Colonic mucosa (tissue), 4 donors: ENCODE measurements at regions not wholly inside any gene's neighbourhood (a gene's known extent, or its start where the extent isn't known, plus 50 kb on each side); places are given as distances from the start of the nearest gene placed in this dataset.

Experiments
- DNase-seq: peaks from one replicate; pipeline ENCODE4 v3.0.0-alpha.2; 2020
- H3K27ac ChIP-seq: fragments of 200-600 bp; one replicate; pipeline ENCODE4 v1.8.0; 2021
- H3K27me3 ChIP-seq: fragments of 200-600 bp; one replicate; pipeline ENCODE4 v1.8.0; 2021
- H3K36me3 ChIP-seq: fragments of 200-600 bp; one replicate; pipeline ENCODE4 v1.8.0; 2021
- H3K4me1 ChIP-seq: fragments of 200-600 bp; one replicate; pipeline ENCODE4 v1.8.0; 2021; ENCODE audit warnings: mild to moderate bottlenecking
- H3K4me3 ChIP-seq: fragments of 200-600 bp; one replicate; pipeline ENCODE4 v1.8.0; 2021
- H3K9ac ChIP-seq, 2 donors: one replicate each; pipeline ENCODE4 v1.7.0; 2013; ENCODE audit warnings: control low read depth in 2 of 2, low read depth in 2 of 2, low read length in 2 of 2
- H3K9me3 ChIP-seq: fragments of 200-600 bp; one replicate; pipeline ENCODE4 v1.8.0; 2021
- CTCF ChIP-seq: fragments of 200-600 bp; IDR thresholded peaks from one replicate; pipeline ENCODE4 v1.8.0; 2022; ENCODE audit warnings: antibody characterized with exemption, mild to moderate bottlenecking
- intact Hi-C: fragments of 100-400 bp; cut with DNase I; formaldehyde crosslinking; loops from one replicate; pipeline ENCODE4 v1.14.1; 2022
- donor health status: healthy.
- donor health status: DM: no; HTN: no; CAD: no.
- donor health status: DM: no; HTN: no; CAD: no.

GRCh38 chr1:30267046-30267445 lies 456.3 kb downstream of the MATN1 start:
- H3K9ac ChIP-seq, result no peak overlapping the region
- H3K4me1 ChIP-seq, result no peaks in the 10 kb centered on the region
- TF ChIP-seq CTCF, result no peak
- no peak overlapping the region for H3K27ac ChIP-seq
- intact Hi-C loops, result no loop called here
- H3K4me3 ChIP-seq, result no peak overlapping the region
- no peaks in the 10 kb centered on the region for H3K27me3 ChIP-seq
- DNase-seq, result no peak
- no peaks in the 10 kb centered on the region for H3K36me3 ChIP-seq
- no peaks in the 10 kb centered on the region for H3K9me3 ChIP-seq

GRCh38 chr1:30265127-30266070 lies 458.0 kb downstream of the MATN1 start:
- Histone ChIP-seq H3K4me3 (no peak overlapping the region), H3K27me3 (no peaks in the 10 kb centered on the region), H3K9me3 (no peaks in the 10 kb centered on the region), H3K36me3 (no peaks in the 10 kb centered on the region), H3K9ac (no peak overlapping the region), H3K27ac (no peak overlapping the region), H3K4me1 (no peaks in the 10 kb centered on the region)
- intact Hi-C loops, result no loop called here
- DNase-seq, result no peak
- no peak for TF ChIP-seq CTCF

GRCh38 chr1:30264672-30265025 lies 458.7 kb downstream of the MATN1 start:
- Histone ChIP-seq H3K9me3 (no peaks in the 10 kb centered on the region), H3K36me3 (no peaks in the 10 kb centered on the region), H3K4me1 (no peaks in the 10 kb centered on the region), H3K27me3 (no peaks in the 10 kb centered on the region), H3K9ac (no peak overlapping the region), H3K27ac (no peak overlapping the region), H3K4me3 (no peak overlapping the region)
- no peak for TF ChIP-seq CTCF
- no peak for DNase-seq
- intact Hi-C loops, result no loop called here

GRCh38 chr1:30263888-30264671 lies 459.3 kb downstream of the MATN1 start:
- no peak overlapping the region for H3K4me3 ChIP-seq
- no peaks in the 10 kb centered on the region for H3K4me1 ChIP-seq
- no peaks in the 10 kb centered on the region for H3K36me3 ChIP-seq
- intact Hi-C loops, result no loop called here
- TF ChIP-seq CTCF, result no peak
- H3K27me3 ChIP-seq, result no peaks in the 10 kb centered on the region
- H3K9ac ChIP-seq, result no peak overlapping the region
- no peaks in the 10 kb centered on the region for H3K9me3 ChIP-seq
- no peak for DNase-seq
- no peak overlapping the region for H3K27ac ChIP-seq

- no peaks in the 10 kb centered on the region for H3K4me1 ChIP-seq
- no peak overlapping the region for H3K27ac ChIP-seq
- H3K4me3 ChIP-seq, result no peak overlapping the region
- no peak overlapping the region for H3K9ac ChIP-seq
- no peak for TF ChIP-seq CTCF
- intact Hi-C loops, result no loop called here
- H3K9me3 ChIP-seq, result no peaks in the 10 kb centered on the region
- DNase-seq, result no peak
- H3K27me3 ChIP-seq, result no peaks in the 10 kb centered on the region
- no peaks in the 10 kb centered on the region for H3K36me3 ChIP-seq
Measured at GRCh38 chr1:30263405-30263804, 460.0 kb downstream of the MATN1 start.
